Neutrophil (primary cell): ENCODE measurements at regions not wholly inside any gene's neighbourhood (a gene's known extent, or its start where the extent isn't known, plus 50 kb on each side); places are given as distances from the start of the nearest gene placed in this dataset.

ENCODE experiments used
- H3K27ac ChIP-seq: fragments of 200-600 bp; sonication (generic); 2 replicates; pipeline ENCODE4 v1.5.1; 2016; ENCODE audit warnings: mild to moderate bottlenecking, moderate library complexity
- H3K27me3 ChIP-seq: fragments of 200-600 bp; sonication (generic); 2 replicates; pipeline ENCODE4 v1.6.0; 2016; ENCODE audit warnings: mild to moderate bottlenecking
- H3K36me3 ChIP-seq: fragments of 200-600 bp; sonication (generic); 2 replicates; pipeline ENCODE4 v1.5.1; 2017
- H3K4me1 ChIP-seq, 2 experiments: fragments of 200-600 bp in 1 of 2; sonication (generic) in 1 of 2; 1 replicate in 1 of 2; 2 replicates in 1 of 2; pipeline versions ENCODE4 v1.5.1 to v1.6.1; 2013 to 2016; ENCODE audit warnings: low read depth in 1 of 2, low read length in 1 of 2, mild to moderate bottlenecking in 1 of 2, moderate library complexity in 1 of 2; ENCODE audit not compliant: control insufficient read depth in 1 of 2, insufficient read depth in 1 of 2
- H3K4me3 ChIP-seq, 2 experiments: fragments of 200-600 bp in 1 of 2; sonication (generic) in 1 of 2; 1 replicate in 1 of 2; 2 replicates in 1 of 2; pipeline ENCODE4 v1.5.1; 2013 to 2016; ENCODE audit warnings: low read depth in 1 of 2, low read length in 1 of 2, mild to moderate bottlenecking in 1 of 2, moderate library complexity in 1 of 2
- H3K9me3 ChIP-seq: fragments of 200-600 bp; sonication (generic); 2 replicates; pipeline ENCODE4 v1.5.1; 2016
- TF ChIP-seq, protein P1 (sequence below): fragments of 200-600 bp; sonication (generic); IDR thresholded peaks from 2 replicates; pipeline ENCODE4 v1.5.1; 2016; ENCODE audit warnings: antibody characterized with exemption

DNA sequence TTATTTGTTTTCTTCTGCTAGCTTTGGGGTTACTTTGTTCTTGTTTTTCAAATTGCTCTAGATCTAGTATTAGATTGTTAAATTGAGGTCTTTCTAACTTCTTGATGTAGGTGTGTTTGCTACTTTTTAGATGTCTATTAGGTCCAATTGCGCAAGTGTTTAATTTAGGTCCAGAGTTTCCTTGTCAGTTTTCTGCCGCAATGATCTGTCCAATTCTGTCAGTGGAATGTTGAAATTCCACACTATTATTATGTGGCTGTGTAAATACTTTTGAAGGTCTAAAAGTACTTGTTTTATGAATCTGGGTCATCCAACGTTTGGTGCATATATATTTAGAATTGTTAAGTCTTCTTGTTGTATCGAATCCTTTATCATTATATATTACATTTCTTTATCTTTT lies 324.4 kb upstream of the SGO1 start:
- no peaks in the 10 kb centered on the region for H3K9me3 ChIP-seq
- H3K36me3 ChIP-seq: no peaks in the 10 kb centered on the region
- H3K4me1 ChIP-seq: no peaks in the 10 kb centered on the region
- no peaks in the 10 kb centered on the region for H3K27me3 ChIP-seq
- no peak overlapping the region for H3K4me3 ChIP-seq
- TF ChIP-seq, protein P1, sequence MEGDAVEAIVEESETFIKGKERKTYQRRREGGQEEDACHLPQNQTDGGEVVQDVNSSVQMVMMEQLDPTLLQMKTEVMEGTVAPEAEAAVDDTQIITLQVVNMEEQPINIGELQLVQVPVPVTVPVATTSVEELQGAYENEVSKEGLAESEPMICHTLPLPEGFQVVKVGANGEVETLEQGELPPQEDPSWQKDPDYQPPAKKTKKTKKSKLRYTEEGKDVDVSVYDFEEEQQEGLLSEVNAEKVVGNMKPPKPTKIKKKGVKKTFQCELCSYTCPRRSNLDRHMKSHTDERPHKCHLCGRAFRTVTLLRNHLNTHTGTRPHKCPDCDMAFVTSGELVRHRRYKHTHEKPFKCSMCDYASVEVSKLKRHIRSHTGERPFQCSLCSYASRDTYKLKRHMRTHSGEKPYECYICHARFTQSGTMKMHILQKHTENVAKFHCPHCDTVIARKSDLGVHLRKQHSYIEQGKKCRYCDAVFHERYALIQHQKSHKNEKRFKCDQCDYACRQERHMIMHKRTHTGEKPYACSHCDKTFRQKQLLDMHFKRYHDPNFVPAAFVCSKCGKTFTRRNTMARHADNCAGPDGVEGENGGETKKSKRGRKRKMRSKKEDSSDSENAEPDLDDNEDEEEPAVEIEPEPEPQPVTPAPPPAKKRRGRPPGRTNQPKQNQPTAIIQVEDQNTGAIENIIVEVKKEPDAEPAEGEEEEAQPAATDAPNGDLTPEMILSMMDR: no peak
- no peak overlapping the region for H3K27ac ChIP-seq

DNA sequence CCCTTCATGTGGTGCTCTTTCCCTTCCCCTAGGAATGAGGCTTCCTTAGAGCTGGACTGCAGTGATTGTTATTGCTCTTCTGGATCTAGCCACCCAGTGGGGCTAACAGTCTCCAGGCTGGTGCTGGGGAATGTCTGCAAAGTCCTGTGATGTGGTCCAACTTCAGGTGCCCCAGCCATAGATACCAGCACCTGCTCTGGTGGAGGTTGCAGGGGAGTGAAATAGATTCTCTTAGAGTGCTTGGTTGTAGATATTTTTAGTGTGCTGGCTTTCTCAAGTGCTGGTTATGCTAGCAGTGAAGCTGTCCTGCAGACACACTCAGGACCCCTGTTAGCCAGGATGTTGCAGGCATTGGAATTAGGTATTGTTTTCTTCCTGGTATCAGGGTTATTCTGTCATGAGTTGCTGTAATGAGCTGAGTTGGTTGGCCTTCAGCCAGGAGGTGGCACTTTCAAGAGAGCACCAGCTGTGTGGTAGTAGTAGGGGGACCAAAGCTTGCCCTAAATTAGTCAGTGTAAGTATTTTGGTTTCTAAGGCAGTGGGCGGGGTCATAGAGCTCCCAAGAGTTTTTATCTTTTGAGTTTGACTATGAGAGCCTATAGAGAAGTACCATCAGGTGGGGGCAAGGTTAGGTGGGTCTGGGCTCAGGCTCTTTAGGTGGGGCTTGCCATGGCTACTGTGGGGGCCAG lies 317.5 kb upstream of the SGO1 start:
- Histone ChIP-seq H3K4me1 (no peaks in the 10 kb centered on the region), H3K27me3 (no peaks in the 10 kb centered on the region), H3K9me3 (no peaks in the 10 kb centered on the region), H3K36me3 (no peaks in the 10 kb centered on the region), H3K27ac (no peak overlapping the region), H3K4me3 (no peak overlapping the region)
- TF ChIP-seq, protein P1: no peak

DNA sequence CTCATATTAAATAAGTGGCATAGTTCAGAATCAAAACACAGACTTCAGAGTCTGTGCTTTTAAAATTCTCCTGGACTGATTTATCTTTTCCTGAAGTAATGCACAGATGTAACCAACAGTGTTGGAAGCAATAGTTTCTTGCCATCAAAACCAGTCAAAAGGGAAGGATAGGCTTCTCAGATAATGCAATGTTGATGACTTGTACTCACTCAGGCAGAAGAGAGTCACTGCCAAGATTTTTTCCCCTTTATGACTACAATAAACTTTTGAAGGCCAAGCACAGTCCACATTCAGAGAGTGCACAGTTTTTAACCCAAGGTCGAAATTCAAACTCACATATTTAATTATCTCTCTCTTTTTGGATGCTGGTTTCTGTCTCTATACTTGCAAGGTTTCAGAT lies 305.0 kb upstream of the SGO1 start:
- H3K27ac ChIP-seq: no peak overlapping the region
- no peaks in the 10 kb centered on the region for H3K4me1 ChIP-seq
- H3K36me3 ChIP-seq: no peaks in the 10 kb centered on the region
- TF ChIP-seq, protein P1: no peak
- no peaks in the 10 kb centered on the region for H3K27me3 ChIP-seq
- H3K9me3 ChIP-seq: peaks cover 4% of the 10 kb centered on the region
- H3K4me3 ChIP-seq: no peak overlapping the region

DNA sequence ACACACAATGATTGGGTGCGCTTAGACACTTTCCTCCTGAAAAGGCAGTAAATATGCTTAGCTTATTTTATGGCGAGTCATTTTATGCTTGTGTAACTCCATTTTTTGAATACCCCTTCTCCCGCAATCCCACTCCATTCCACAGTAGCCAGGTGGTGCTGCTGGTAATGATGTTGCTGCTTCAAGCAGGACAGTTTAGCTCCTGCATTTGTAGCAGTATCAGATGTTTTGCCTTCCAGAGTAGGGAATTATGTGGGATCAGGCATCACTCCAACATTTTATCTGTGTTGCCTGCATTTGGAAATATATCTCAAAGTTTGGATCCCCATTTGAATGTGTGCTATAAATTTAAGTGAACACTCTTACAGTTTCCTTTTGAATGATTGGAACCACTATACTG lies 302.1 kb upstream of the SGO1 start:
- no peak overlapping the region for H3K27ac ChIP-seq
- no peak overlapping the region for H3K4me3 ChIP-seq

DNA sequence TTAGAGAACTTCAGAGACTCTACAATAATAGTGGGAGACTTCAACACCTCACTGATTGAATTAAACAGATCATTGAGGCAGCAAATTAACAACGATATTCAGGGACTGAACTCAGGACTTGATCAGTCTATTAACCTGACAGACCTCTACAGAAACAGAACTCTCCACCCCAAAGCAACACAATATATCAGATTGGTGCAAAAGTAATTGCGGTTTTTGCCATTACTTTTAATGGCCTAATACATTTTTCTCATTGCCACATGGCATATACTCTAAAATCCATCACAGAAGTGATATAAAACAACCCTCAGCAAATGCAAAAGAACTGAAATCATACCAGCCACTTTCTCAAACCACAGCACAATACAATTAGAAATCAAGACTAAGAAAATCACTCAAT lies 298.1 kb upstream of the SGO1 start:
- TF ChIP-seq, protein P1: no peak
- Histone ChIP-seq H3K4me3 (no peak overlapping the region), H3K36me3 (no peaks in the 10 kb centered on the region), H3K9me3 (no peaks in the 10 kb centered on the region), H3K27ac (no peak overlapping the region), H3K27me3 (no peaks in the 10 kb centered on the region), H3K4me1 (no peaks in the 10 kb centered on the region)

More for the DNA sequence above, 302.1 kb upstream of the SGO1 start:
- no peaks in the 10 kb centered on the region for H3K4me1 ChIP-seq
- no peaks in the 10 kb centered on the region for H3K9me3 ChIP-seq
- H3K36me3 ChIP-seq: no peaks in the 10 kb centered on the region
- no peaks in the 10 kb centered on the region for H3K27me3 ChIP-seq
- TF ChIP-seq, protein P1: no peak

DNA sequence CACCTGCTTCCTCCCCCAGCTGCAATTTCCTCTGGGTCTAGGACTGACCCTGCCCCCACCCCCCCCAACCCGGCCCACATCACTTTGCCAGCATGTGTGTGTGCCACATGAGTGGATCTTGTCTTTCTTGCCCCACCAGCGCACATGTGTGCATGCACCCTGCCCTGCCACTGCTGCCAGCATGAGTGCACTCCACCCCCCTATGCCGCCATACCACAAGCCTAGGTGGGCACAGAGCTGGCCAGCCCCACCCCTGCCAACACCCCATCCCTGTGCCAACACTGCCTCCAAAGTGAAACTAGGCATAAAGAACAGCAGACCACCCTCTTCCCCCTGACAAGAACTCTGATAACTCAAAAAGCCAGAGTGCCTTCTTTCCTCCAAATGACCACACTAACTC lies 296.3 kb upstream of the SGO1 start:
- Histone ChIP-seq H3K4me3 (no peak overlapping the region), H3K36me3 (no peaks in the 10 kb centered on the region), H3K9me3 (no peaks in the 10 kb centered on the region), H3K27me3 (no peaks in the 10 kb centered on the region), H3K4me1 (no peaks in the 10 kb centered on the region), H3K27ac (no peak overlapping the region)
- TF ChIP-seq, protein P1: no peak
